MM.1S (cell line): ENCODE measurements at regions not wholly inside any gene's neighbourhood (a gene's known extent, or its start where the extent isn't known, plus 50 kb on each side); places are given as distances from the start of the nearest gene placed in this dataset.

Experiments used
- CTCF ChIP-seq: fragments of 300-600 bp; sonication (generic); IDR thresholded peaks from 2 replicates; pipeline ENCODE4 v1.5.1; 2016; ENCODE audit warnings: antibody characterized with exemption, low read length, mixed read lengths
- EZH2 ChIP-seq: fragments of 300-600 bp; sonication (generic); optimal IDR thresholded peaks from 2 replicates; pipeline ENCODE3; 2017; ENCODE audit warnings: low read depth, mild to moderate bottlenecking, antibody characterized with exemption, low read length, mixed read lengths
- EZH2phosphoT487 ChIP-seq: fragments of 300-600 bp; sonication (generic); IDR thresholded peaks from 2 replicates; pipeline ENCODE4 v1.6.1; 2018; ENCODE audit warnings: antibody characterized with exemption, low read length

- no peak for TF ChIP-seq CTCF
- TF ChIP-seq EZH2phosphoT487, result no peak
- TF ChIP-seq EZH2, result no peak
Observed at GRCh38 chr18:22065311-22065710, 104.1 kb upstream of the GATA6 start.
